ENCODE measurements at regions not wholly inside any gene's neighbourhood (a gene's known extent, or its start where the extent isn't known, plus 50 kb on each side); places are given as distances from the start of the nearest gene placed in this dataset.
"Not testable (repeated sequence)": the region's sequence is repeated elsewhere in the genome, so short reads cannot be mapped to it uniquely, and the experiment has no call there.

GRCh38 chr7:153696242-153696641, 356.0 kb upstream of the DPP6 start:
- no peak for DNase-seq

- no peak for DNase-seq
Measured at GRCh38 chr7:153698046-153698445, 354.2 kb upstream of the DPP6 start.

GRCh38 chr7:153701678-153702077, 350.5 kb upstream of the DPP6 start:
- no peak for DNase-seq

GRCh38 chr7:153723892-153724291, 328.3 kb upstream of the DPP6 start:
- not testable (repeated sequence) for DNase-seq

- DNase-seq: not testable (repeated sequence)
Measured at GRCh38 chr7:153731504-153731903, 320.7 kb upstream of the DPP6 start.

- not testable (repeated sequence) for DNase-seq
Measured at GRCh38 chr7:153743434-153743833, 308.8 kb upstream of the DPP6 start.

- DNase-seq: not testable (repeated sequence)
Measured at GRCh38 chr7:153747969-153748368, 304.2 kb upstream of the DPP6 start.

- DNase-seq: not testable (repeated sequence)
Measured at GRCh38 chr7:153748885-153749284, 303.3 kb upstream of the DPP6 start.

GRCh38 chr7:153765869-153766268, 286.3 kb upstream of the DPP6 start:
- not testable (repeated sequence) for DNase-seq

GRCh38 chr7:153766926-153767325, 285.3 kb upstream of the DPP6 start:
- not testable (repeated sequence) for DNase-seq

- no peak for DNase-seq
Measured at GRCh38 chr7:153772966-153773365, 279.2 kb upstream of the DPP6 start.

- DNase-seq: not testable (repeated sequence)
Measured at GRCh38 chr7:153776940-153777339, 275.3 kb upstream of the DPP6 start.

GRCh38 chr7:153797363-153797762, 254.8 kb upstream of the DPP6 start:
- not testable (repeated sequence) for DNase-seq

- DNase-seq: no peak
Measured at GRCh38 chr7:153808117-153808516, 244.1 kb upstream of the DPP6 start.

- no peak for DNase-seq
Measured at GRCh38 chr7:153829525-153829924, 222.7 kb upstream of the DPP6 start.

GRCh38 chr7:153832160-153832559, 220.0 kb upstream of the DPP6 start:
- DNase-seq: no peak

- no peak for DNase-seq
Measured at GRCh38 chr7:153835103-153835502, 217.1 kb upstream of the DPP6 start.

GRCh38 chr7:153835712-153836265, 216.4 kb upstream of the DPP6 start:
- no peak for DNase-seq

- DNase-seq: no peak
Measured at GRCh38 chr7:153838591-153838990, 213.6 kb upstream of the DPP6 start.

GRCh38 chr7:153840861-153841260, 211.3 kb upstream of the DPP6 start:
- DNase-seq: no peak

- no peak for DNase-seq
Measured at GRCh38 chr7:153847828-153848227, 204.4 kb upstream of the DPP6 start.

- DNase-seq: no peak
Measured at GRCh38 chr7:153852261-153852660, 199.9 kb upstream of the DPP6 start.

GRCh38 chr7:153858355-153858754, 193.8 kb upstream of the DPP6 start:
- no peak for DNase-seq

GRCh38 chr7:153859239-153859638, 193.0 kb upstream of the DPP6 start:
- DNase-seq: no peak

Measured in fibroblast of skin of back (primary cell).